RWPE1 (cell line): ENCODE measurements at regions not wholly inside any gene's neighbourhood (a gene's known extent, or its start where the extent isn't known, plus 50 kb on each side); places are given as distances from the start of the nearest gene placed in this dataset.
"Not testable (repeated sequence)": the region's sequence is repeated elsewhere in the genome, so short reads cannot be mapped to it uniquely, and the experiment has no call there.

ENCODE experiments used
- CTCF ChIA-PET: fragments of 350-600 bp; sonication (Branson Sonifier 250); formaldehyde crosslinking; extraction: SDS; loops from one replicate; lab custom pipeline; 2021; lab: Yijun Ruan, JAX
- POLR2A ChIA-PET: fragments of 400-600 bp; formaldehyde crosslinking; extraction: SDS; loops from one replicate; lab custom pipeline; 2020; ENCODE audit warnings: antibody characterized with exemption; ENCODE audit not compliant: low non-redundant PET; lab: Yijun Ruan, JAX
- DNase-seq: peaks from one replicate; pipeline ENCODE4 v3.0.0; 2012; ENCODE audit warnings: low spot score
- H3K27ac ChIP-seq: fragments of 450-650 bp; 2 replicates; pipeline ENCODE4 v1.5.1; 2017
- TF ChIP-seq, protein P1 (sequence below): fragments of 450-650 bp; conservative IDR thresholded peaks from 2 replicates; pipeline ENCODE4 v1.5.1; 2017; ENCODE audit warnings: low read depth, mild to moderate bottlenecking

DNA sequence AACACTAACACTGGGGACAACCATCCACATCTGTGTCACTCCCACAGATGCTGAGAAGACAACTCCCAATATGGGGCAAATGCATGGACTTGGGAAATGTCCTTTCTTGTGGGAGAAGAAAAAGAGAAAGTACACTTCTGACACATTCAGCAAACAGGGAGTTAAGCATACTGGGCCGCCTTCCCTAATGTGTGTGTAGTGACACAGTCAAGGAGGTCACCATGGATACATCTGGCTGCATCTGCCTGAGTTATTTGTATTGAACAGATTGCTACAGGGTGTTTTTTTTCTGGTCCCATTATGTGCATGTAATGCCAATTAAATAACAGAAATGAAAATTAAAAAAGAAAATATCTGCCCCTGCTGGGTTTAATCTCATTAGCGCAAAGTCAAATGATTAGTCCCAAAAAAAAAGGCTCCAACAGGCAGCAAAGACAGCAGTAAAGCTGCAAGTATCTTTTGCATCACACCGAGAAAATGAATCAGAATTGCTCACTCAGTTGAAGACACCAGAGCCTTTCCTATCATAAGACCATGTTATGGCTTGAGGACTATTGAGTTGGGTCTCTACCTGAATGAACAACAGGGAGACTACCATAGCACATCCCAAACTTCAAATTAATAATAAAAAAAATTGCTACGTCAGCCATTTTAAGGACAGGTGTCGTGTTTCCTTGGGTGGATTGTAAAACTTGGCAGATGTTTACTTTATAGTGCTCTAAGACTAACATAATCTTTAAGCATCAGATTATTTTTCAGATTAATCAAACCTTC, 395.9 kb downstream of the DTWD2 start:
- TF ChIP-seq, protein P1, sequence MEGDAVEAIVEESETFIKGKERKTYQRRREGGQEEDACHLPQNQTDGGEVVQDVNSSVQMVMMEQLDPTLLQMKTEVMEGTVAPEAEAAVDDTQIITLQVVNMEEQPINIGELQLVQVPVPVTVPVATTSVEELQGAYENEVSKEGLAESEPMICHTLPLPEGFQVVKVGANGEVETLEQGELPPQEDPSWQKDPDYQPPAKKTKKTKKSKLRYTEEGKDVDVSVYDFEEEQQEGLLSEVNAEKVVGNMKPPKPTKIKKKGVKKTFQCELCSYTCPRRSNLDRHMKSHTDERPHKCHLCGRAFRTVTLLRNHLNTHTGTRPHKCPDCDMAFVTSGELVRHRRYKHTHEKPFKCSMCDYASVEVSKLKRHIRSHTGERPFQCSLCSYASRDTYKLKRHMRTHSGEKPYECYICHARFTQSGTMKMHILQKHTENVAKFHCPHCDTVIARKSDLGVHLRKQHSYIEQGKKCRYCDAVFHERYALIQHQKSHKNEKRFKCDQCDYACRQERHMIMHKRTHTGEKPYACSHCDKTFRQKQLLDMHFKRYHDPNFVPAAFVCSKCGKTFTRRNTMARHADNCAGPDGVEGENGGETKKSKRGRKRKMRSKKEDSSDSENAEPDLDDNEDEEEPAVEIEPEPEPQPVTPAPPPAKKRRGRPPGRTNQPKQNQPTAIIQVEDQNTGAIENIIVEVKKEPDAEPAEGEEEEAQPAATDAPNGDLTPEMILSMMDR, result no peak
- no peak for DNase-seq
- POLR2A ChIA-PET, result no interaction called here
- no peak overlapping the region for H3K27ac ChIP-seq
- CTCF ChIA-PET, result interaction anchor here (0.6 to 0.7 kb wide), 3 partner anchors 304 to 1025 kb away, joined by 3 to 4 read pairs (median 4); no protein-coding TSS in a partner anchor

DNA sequence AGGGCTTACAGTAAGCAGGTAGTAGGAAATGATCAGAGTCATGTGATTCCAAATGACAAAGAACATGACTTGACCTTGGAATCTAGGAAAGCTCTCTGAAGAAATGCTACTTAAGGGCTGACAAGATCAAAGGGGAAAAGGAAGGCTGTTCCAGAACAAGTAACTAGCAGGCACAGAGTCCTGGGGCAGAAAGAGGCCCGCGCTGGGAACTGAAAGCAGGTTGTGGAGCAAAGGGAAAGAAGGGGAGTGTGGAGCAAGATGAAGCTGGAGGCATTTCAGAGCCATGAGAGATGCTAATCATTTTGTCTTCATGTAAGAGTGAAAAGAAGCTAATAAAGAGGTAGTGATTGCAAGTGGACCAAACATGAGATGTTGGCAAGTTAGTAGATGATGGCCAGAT, 397.5 kb downstream of the DTWD2 start:
- no peak for DNase-seq
- CTCF ChIA-PET, result no interaction called here
- POLR2A ChIA-PET, result no interaction called here
- no peak overlapping the region for H3K27ac ChIP-seq
- TF ChIP-seq, protein P1, result no peak

DNA sequence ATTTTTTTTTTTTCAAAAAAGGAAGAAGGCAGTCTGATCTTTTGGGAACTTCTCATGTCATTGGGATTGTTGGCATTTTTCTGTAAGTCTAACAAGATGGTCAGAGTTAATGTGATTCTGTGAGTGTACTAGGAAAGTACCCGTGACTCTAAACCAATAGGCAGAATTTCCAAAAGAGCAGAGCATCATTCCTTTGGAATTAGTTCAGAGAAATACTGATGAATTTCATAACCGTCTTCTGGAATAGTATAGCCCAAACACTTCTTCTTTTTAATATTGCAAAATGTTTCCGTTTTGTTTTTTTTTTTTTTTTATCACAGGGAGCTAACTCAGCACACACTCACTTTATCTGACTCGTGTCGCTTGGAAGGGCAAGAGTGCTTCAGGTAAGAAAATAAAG, 407.4 kb downstream of the DTWD2 start:
- CTCF ChIA-PET, result interaction anchor here (0.6 kb wide), 1 partner anchor 961 kb away, joined by 3 read pairs; no protein-coding TSS in a partner anchor
- POLR2A ChIA-PET, result no interaction called here
- no peak for DNase-seq
- H3K27ac ChIP-seq, result no peak overlapping the region
- TF ChIP-seq, protein P1, result no peak

DNA sequence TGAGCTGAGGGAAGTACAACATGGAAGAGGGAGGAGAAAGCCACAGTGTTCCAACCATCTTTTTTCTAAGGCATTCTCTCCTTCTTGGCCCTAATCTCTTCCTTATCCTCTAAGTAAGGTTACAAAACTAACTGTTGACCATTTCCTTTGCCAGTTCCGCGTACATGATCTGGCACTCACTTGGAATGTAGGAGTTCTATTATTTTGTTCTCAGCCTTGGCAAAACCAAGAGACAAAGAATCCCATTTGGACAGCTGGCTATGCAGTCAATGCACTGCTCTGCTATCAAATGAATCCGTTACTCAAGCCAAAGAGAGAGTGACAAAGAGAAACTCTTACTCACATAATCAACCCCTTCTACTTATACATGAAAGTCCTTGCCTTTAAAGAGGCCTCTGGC, 410.3 kb downstream of the DTWD2 start:
- ChIA-PET POLR2A (no interaction called here), CTCF (no interaction called here)
- no peak for DNase-seq
- TF ChIP-seq, protein P1, result no peak
- H3K27ac ChIP-seq, result no peak overlapping the region

DNA sequence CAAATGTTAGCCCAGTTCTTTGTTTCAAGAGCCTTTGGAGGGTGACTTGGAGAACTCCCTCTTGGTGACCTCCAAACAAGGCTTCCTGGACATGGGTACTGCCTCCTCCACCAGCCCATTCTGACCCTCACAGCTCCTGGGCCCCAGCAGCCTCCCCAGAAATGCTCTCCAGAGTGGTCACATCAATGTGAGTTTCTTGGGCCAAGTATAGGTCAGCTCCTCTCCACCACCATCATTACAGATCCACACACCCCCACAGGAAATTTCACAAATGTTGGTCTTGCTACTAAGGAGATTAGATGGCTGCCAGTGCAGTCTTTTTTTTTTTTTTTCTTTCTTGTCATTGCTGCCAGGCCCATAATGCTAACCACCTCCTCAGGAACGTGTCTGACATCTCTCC, 410.7 kb downstream of the DTWD2 start:
- DNase-seq, result no peak
- CTCF ChIA-PET, result interaction anchor here (0.6 kb wide), 2 partner anchors 15 to 347 kb away, joined by 3 to 5 read pairs; no protein-coding TSS in a partner anchor
- POLR2A ChIA-PET, result no interaction called here
- TF ChIP-seq, protein P1, result no peak
- no peak overlapping the region for H3K27ac ChIP-seq

DNA sequence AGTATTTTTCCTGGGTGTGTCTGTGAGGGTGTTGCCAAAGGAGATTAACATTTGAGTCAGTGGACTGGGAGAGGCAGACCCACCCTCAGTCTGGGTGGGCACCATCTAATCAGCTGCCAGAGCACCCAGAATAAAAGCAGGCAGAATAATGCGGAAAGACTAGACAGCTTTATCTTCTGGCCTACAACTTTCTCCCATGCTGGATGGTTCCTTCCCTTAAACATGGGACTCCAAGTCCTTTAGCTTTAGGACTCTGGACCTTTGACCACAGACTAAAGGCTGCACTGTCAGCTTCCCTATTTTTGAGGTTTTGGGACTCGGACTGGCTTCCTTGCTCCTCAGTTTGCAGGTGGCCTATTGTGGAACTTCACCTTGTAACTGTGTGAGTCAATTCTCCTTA, 418.1 kb downstream of the DTWD2 start:
- H3K27ac ChIP-seq, POLR2A ChIA-PET, DNase-seq: not testable (repeated sequence)
- CTCF ChIA-PET, result interaction anchor here (0.6 kb wide), 2 partner anchors 624 to 1897 kb away, joined by 3 to 5 read pairs; no protein-coding TSS in a partner anchor

DNA sequence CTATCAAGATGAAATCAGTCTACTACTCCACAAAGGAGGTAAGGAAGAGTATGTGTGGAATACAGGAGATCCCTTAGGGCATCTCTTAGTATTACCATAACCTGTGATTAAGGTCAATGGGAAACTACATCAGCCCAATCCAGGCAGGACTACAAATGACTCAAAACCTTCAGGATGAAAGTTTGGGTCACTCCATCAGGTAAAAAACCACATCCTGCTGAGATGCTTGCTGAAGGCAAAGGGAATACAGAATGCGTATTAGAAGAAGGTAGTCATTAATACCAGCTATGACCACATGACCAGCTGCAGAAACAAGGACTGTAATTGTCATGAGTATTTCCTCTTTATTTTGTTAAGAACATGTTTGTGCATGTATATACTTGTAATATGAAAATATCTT, 418.8 kb downstream of the DTWD2 start:
- H3K27ac ChIP-seq, DNase-seq, POLR2A ChIA-PET: not testable (repeated sequence)
- CTCF ChIA-PET, result interaction anchor here (0.6 kb wide), 1 partner anchor 1897 kb away, joined by 3 read pairs; no protein-coding TSS in a partner anchor
